ENCODE measurements at regions not wholly inside any gene's neighbourhood (a gene's known extent, or its start where the extent isn't known, plus 50 kb on each side); places are given as distances from the start of the nearest gene placed in this dataset.

DNA sequence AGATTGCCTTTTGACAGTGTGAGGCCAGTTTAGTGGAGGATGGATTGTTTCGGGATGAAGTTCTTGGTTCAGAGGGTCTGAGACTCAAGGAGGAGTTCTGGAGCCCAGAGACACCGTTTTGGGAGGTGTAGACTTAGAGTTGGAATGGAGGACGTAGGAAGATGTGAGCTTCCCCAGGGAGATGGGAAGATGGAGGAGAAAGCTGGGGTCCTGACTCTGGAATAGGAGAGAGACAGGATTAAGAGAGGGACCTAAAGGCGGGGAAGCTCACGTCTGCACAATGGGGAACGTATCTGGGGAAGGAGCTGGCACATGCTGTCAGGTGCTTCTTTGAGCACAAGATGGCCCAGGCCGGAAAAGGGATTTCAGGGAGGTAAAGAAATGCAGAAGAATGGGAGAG lies 71.3 kb upstream of the CLDN5 start:
- no peaks in the 10 kb centered on the region for H3K36me3 ChIP-seq (ENCODE audit: control insufficient read depth, insufficient read depth, low read length)
- no peaks in the 10 kb centered on the region for H3K4me1 ChIP-seq (ENCODE audit: control insufficient read depth, insufficient read depth, low read length)
- no peaks in the 10 kb centered on the region for H3K9me3 ChIP-seq (ENCODE audit: control insufficient read depth, insufficient read depth, low read depth, low read length)
- ChIA-PET CTCF (no interaction called here), POLR2A (no interaction called here)
- H3K27me3 ChIP-seq (ENCODE audit: control insufficient read depth, insufficient read depth, low read length), result no peaks in the 10 kb centered on the region
- ATAC-seq (no peak), DNase-seq (ENCODE audit: low read depth, low spot score) (no peak)
- in situ Hi-C loops (cut with HindIII; ENCODE audit: low pct_unique_long_range_greater_than_20kb, low sequenced_read_pairs) (no loop called here), intact Hi-C loops (cut with micrococcal nuclease; ENCODE audit: unreplicated experiment) (no loop called here)
- H3K27ac ChIP-seq (ENCODE audit: low read length), result no peak overlapping the region
- TF ChIP-seq TCF7L2 (IDR thresholded peaks at IDR 0.05; ENCODE audit: low read depth, low read length) (no peak), SIN3A (IDR thresholded peaks at IDR 0.05; ENCODE audit: borderline replicate concordance, insufficient read depth, low read depth, low read length) (no peak), REST (IDR thresholded peaks at IDR 0.05; ENCODE audit: insufficient read depth in 1 of 2, low read depth in 2 of 2, low read length in 1 of 2) (no peak), POLR2AphosphoS5 (IDR thresholded peaks at IDR 0.05; ENCODE audit: low read depth, low read length) (no peak)
- TF ChIP-seq, protein P1, sequence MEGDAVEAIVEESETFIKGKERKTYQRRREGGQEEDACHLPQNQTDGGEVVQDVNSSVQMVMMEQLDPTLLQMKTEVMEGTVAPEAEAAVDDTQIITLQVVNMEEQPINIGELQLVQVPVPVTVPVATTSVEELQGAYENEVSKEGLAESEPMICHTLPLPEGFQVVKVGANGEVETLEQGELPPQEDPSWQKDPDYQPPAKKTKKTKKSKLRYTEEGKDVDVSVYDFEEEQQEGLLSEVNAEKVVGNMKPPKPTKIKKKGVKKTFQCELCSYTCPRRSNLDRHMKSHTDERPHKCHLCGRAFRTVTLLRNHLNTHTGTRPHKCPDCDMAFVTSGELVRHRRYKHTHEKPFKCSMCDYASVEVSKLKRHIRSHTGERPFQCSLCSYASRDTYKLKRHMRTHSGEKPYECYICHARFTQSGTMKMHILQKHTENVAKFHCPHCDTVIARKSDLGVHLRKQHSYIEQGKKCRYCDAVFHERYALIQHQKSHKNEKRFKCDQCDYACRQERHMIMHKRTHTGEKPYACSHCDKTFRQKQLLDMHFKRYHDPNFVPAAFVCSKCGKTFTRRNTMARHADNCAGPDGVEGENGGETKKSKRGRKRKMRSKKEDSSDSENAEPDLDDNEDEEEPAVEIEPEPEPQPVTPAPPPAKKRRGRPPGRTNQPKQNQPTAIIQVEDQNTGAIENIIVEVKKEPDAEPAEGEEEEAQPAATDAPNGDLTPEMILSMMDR (IDR thresholded peaks at IDR 0.05), result no peak
- no peak overlapping the region for H3K4me3 ChIP-seq (ENCODE audit: low read depth in 2 of 2, low read length in 2 of 2)
- BruUV-seq (replicated peaks), result no TSS peak

- H3K9me3 ChIP-seq (ENCODE audit: control insufficient read depth, insufficient read depth, low read depth, low read length), result no peaks in the 10 kb centered on the region
- no peaks in the 10 kb centered on the region for H3K4me1 ChIP-seq (ENCODE audit: control insufficient read depth, insufficient read depth, low read length)
- H3K27ac ChIP-seq (ENCODE audit: low read length), result no peak overlapping the region
- no TSS peak for BruUV-seq (replicated peaks)
- DNase-seq (ENCODE audit: low read depth, low spot score) (no peak), ATAC-seq (no peak)
- in situ Hi-C loops (cut with HindIII; ENCODE audit: low pct_unique_long_range_greater_than_20kb, low sequenced_read_pairs), result no loop called here
- CTCF ChIA-PET, result no interaction called here
- no peaks in the 10 kb centered on the region for H3K36me3 ChIP-seq (ENCODE audit: control insufficient read depth, insufficient read depth, low read length)
- no peaks in the 10 kb centered on the region for H3K27me3 ChIP-seq (ENCODE audit: control insufficient read depth, insufficient read depth, low read length)
- POLR2A ChIA-PET, result no interaction called here
- no peak overlapping the region for H3K4me3 ChIP-seq (ENCODE audit: low read depth in 2 of 2, low read length in 2 of 2)
- intact Hi-C loops (cut with micrococcal nuclease; ENCODE audit: unreplicated experiment), result no loop called here
- TF ChIP-seq SIN3A (IDR thresholded peaks at IDR 0.05; ENCODE audit: borderline replicate concordance, insufficient read depth, low read depth, low read length) (no peak), TCF7L2 (IDR thresholded peaks at IDR 0.05; ENCODE audit: low read depth, low read length) (no peak), POLR2AphosphoS5 (IDR thresholded peaks at IDR 0.05; ENCODE audit: low read depth, low read length) (no peak), REST (IDR thresholded peaks at IDR 0.05; ENCODE audit: insufficient read depth in 1 of 2, low read depth in 2 of 2, low read length in 1 of 2) (no peak)
- TF ChIP-seq, protein P1 (IDR thresholded peaks at IDR 0.05), result no peak
These were observed 72.6 kb upstream of the CLDN5 start for GRCh38 chr22:19596680-19597398.

All from Panc1 (cell line).